GM23338 (cell line): ENCODE measurements at regions not wholly inside any gene's neighbourhood (a gene's known extent, or its start where the extent isn't known, plus 50 kb on each side); places are given as distances from the start of the nearest gene placed in this dataset.
A peak's percentile ranks its signal among the peaks of the same experiment; 100 is the strongest.

Source experiments
- ATAC-seq: fragments of 200-7000 bp; cut with Tn5 transposase; 3 replicates; pipeline ENCODE4 v1.9.1; 2020
- DNase-seq: peaks from one replicate; pipeline ENCODE4 v3.0.0-alpha.2; 2015; ENCODE audit warnings: low spot score
- H2AFZ ChIP-seq: fragments of 200-600 bp; sonication (generic); 2 replicates; pipeline ENCODE4 v1.8.0; 2016; ENCODE audit warnings: antibody characterized with exemption, mild to moderate bottlenecking, moderate library complexity
- H3F3A ChIP-seq: fragments of 200-600 bp; sonication (generic); replicated peaks from 2 replicates; pipeline ENCODE4 v1.8.0; 2017; ENCODE audit warnings: antibody characterized with exemption, mixed run types, low read depth
- H3K27ac ChIP-seq: fragments of 200-600 bp; sonication (generic); 2 replicates; pipeline ENCODE4 v1.6.1; 2016; ENCODE audit warnings: low read depth
- H3K27me3 ChIP-seq: fragments of 200-600 bp; sonication (generic); 2 replicates; pipeline ENCODE4 v1.8.0; 2016; ENCODE audit warnings: mild to moderate bottlenecking, mixed run types, moderate library complexity; ENCODE audit not compliant: insufficient read depth
- H3K36me3 ChIP-seq: fragments of 200-600 bp; sonication (generic); 2 replicates; pipeline ENCODE4 v1.8.0; 2016; ENCODE audit warnings: mild to moderate bottlenecking; ENCODE audit not compliant: insufficient read depth
- H3K4me1 ChIP-seq: fragments of 200-600 bp; sonication (generic); 2 replicates; pipeline ENCODE4 v1.8.0; 2016; ENCODE audit warnings: mild to moderate bottlenecking, moderate library complexity; ENCODE audit not compliant: insufficient read depth
- H3K4me2 ChIP-seq: fragments of 200-600 bp; sonication (generic); 2 replicates; pipeline ENCODE4 v1.7.1; 2017; ENCODE audit warnings: mixed run types
- H3K4me3 ChIP-seq: fragments of 200-600 bp; sonication (generic); 2 replicates; pipeline ENCODE4 v1.6.1; 2016; ENCODE audit warnings: mixed run types
- H3K79me2 ChIP-seq: fragments of 200-600 bp; sonication (generic); replicated peaks from 2 replicates; pipeline ENCODE4 v1.8.0; 2017; ENCODE audit warnings: mild to moderate bottlenecking; ENCODE audit not compliant: insufficient read depth
- H3K9me2 ChIP-seq: fragments of 200-600 bp; sonication (generic); 2 replicates; pipeline ENCODE4 v1.8.0; 2017; ENCODE audit not compliant: insufficient read depth
- H4K20me1 ChIP-seq: fragments of 200-600 bp; sonication (generic); replicated peaks from 2 replicates; pipeline ENCODE4 v1.8.0; 2017; ENCODE audit warnings: mild to moderate bottlenecking; ENCODE audit not compliant: insufficient read depth
- H3K27ac Mint-ChIP-seq: 2 replicates; pipeline ENCODE4 v1.8.0; 2020; ENCODE audit warnings: inconsistent platforms, mild to moderate bottlenecking, moderate library complexity, mixed read lengths
- H3K27me3 Mint-ChIP-seq: 3 replicates; pipeline ENCODE4 v1.8.0; 2022; ENCODE audit warnings: low read depth, mild to moderate bottlenecking, moderate library complexity, mixed read lengths, inconsistent platforms; ENCODE audit not compliant: insufficient read depth, poor library complexity
- H3K36me3 Mint-ChIP-seq: 3 replicates; pipeline ENCODE4 v1.8.0; 2021; ENCODE audit warnings: low read depth, mild to moderate bottlenecking, inconsistent platforms, moderate library complexity, mixed read lengths
- H3K4me1 Mint-ChIP-seq: 3 replicates; pipeline ENCODE4 v1.8.0; 2020; ENCODE audit warnings: mild to moderate bottlenecking, inconsistent platforms, mixed read lengths
- H3K4me3 Mint-ChIP-seq: 3 replicates; pipeline ENCODE4 v1.8.0; 2021; ENCODE audit warnings: moderate library complexity, mild to moderate bottlenecking, inconsistent platforms, mixed read lengths
- H3K9me3 Mint-ChIP-seq: 3 replicates; pipeline ENCODE4 v1.8.0; 2020; ENCODE audit warnings: moderate library complexity, mild to moderate bottlenecking, inconsistent platforms, mixed read lengths
- CREB1 ChIP-seq: fragments of 250-450 bp; sonication (Bioruptor Pico); IDR thresholded peaks from 2 replicates; pipeline ENCODE4 v1.5.0; 2020; ENCODE audit warnings: low read depth, mild to moderate bottlenecking, moderate library complexity
- CTCF ChIP-seq, 2 experiments: fragments of 200-600 bp in 1 of 2; sonication (generic) in 1 of 2; conservative IDR thresholded peaks; 2 replicates each; pipeline versions ENCODE4 v1.5.1 to v1.6.1; 2016 to 2017; ENCODE audit warnings: antibody characterized with exemption in 2 of 2, low read depth in 2 of 2, mild to moderate bottlenecking in 2 of 2, moderate library complexity in 1 of 2
- EZH2 ChIP-seq: fragments of 200-600 bp; sonication (generic); IDR thresholded peaks from one replicate; pipeline ENCODE4 v1.8.0; 2017; ENCODE audit warnings: antibody characterized with exemption, mild to moderate bottlenecking, low read depth; ENCODE audit not compliant: unreplicated experiment
- EZH2phosphoT487 ChIP-seq: fragments of 200-600 bp; sonication (generic); IDR thresholded peaks from one replicate; pipeline ENCODE4 v1.8.1; 2018; ENCODE audit warnings: antibody characterized with exemption; ENCODE audit not compliant: unreplicated experiment
- JUNB ChIP-seq: IDR thresholded peaks from one replicate; pipeline ENCODE4 v1.6.1; 2016; ENCODE audit warnings: antibody characterized with exemption; ENCODE audit not compliant: unreplicated experiment
- NANOG ChIP-seq: IDR thresholded peaks from 2 replicates; pipeline ENCODE4 v1.6.1; 2016; ENCODE audit warnings: antibody characterized with exemption, borderline replicate concordance
- REST ChIP-seq: IDR thresholded peaks from one replicate; pipeline ENCODE4 v1.6.1; 2018; ENCODE audit warnings: antibody characterized with exemption; ENCODE audit not compliant: unreplicated experiment
- STAT1 ChIP-seq: IDR thresholded peaks from one replicate; pipeline ENCODE4 v1.6.1; 2016; ENCODE audit warnings: antibody characterized with exemption; ENCODE audit not compliant: unreplicated experiment
- ZNF114 ChIP-seq: fragments of 250-450 bp; sonication (Bioruptor Pico); IDR thresholded peaks from 2 replicates; pipeline ENCODE4 v1.5.0; 2020; ENCODE audit warnings: mild to moderate bottlenecking, moderate library complexity
- ZNF331 ChIP-seq: fragments of 250-450 bp; sonication (Bioruptor Pico); IDR thresholded peaks from 2 replicates; pipeline ENCODE4 v1.5.0; 2020; ENCODE audit warnings: low read depth, mild to moderate bottlenecking, moderate library complexity

- Histone ChIP-seq H3K4me1 (no peaks in the 10 kb centered on the region), H3K36me3 (no peaks in the 10 kb centered on the region), H3K4me2 (no peak overlapping the region), H3F3A (no peaks in the 10 kb centered on the region), H3K9me2 (no peaks in the 10 kb centered on the region), H4K20me1 (no peaks in the 10 kb centered on the region), H3K27me3 (no peaks in the 10 kb centered on the region), H3K4me3 (no peak overlapping the region), H2AFZ (no peak overlapping the region), H3K79me2 (no peaks in the 10 kb centered on the region), H3K27ac (no peak overlapping the region)
- TF ChIP-seq CTCF (conservative IDR thresholded peaks at IDR 0.05; ENCODE audit: low read depth in 2 of 2) (no peak), EZH2phosphoT487 (no peak), JUNB (no peak), ZNF114 (CRISPR knock-in tag) (no peak), EZH2 (no peak), REST (no peak), CREB1 (no peak), STAT1 (no peak), NANOG (no peak)
- H3K27ac Mint-ChIP-seq: no peak overlapping the region
- H3K4me1 Mint-ChIP-seq: no peaks in the 10 kb centered on the region
- no peaks in the 10 kb centered on the region for H3K27me3 Mint-ChIP-seq
- no peaks in the 10 kb centered on the region for H3K36me3 Mint-ChIP-seq
- H3K4me3 Mint-ChIP-seq: no peak overlapping the region
- ATAC-seq: no peak
- H3K9me3 Mint-ChIP-seq: no peaks in the 10 kb centered on the region
- no peak for DNase-seq
These were observed 524.3 kb downstream of the RASEF start for GRCh38 chr9:82538634-82539033.

- no peak overlapping the region for H3K4me2 ChIP-seq
- H3K27me3 ChIP-seq: no peaks in the 10 kb centered on the region
- H3K4me1 ChIP-seq: no peaks in the 10 kb centered on the region
- Mint-ChIP-seq H3K27ac (no peak overlapping the region), H3K9me3 (no peaks in the 10 kb centered on the region; the same call in 2 of the 3 replicates), H3K27me3 (no peaks in the 10 kb centered on the region), H3K36me3 (no peaks in the 10 kb centered on the region), H3K4me3 (no peak overlapping the region), H3K4me1 (no peaks in the 10 kb centered on the region)
- DNase-seq: no peak
- ATAC-seq: no peak
- TF ChIP-seq CTCF (conservative IDR thresholded peaks at IDR 0.05; ENCODE audit: low read depth in 2 of 2): no peak
- TF ChIP-seq EZH2phosphoT487: no peak
- no peak for TF ChIP-seq NANOG
- TF ChIP-seq CREB1: no peak
- TF ChIP-seq ZNF331 (CRISPR knock-in tag): no peak
- TF ChIP-seq EZH2: no peak
- no peaks in the 10 kb centered on the region for H3K36me3 ChIP-seq
- no peaks in the 10 kb centered on the region for H3K9me2 ChIP-seq
- no peaks in the 10 kb centered on the region for H3K79me2 ChIP-seq
- no peak overlapping the region for H3K27ac ChIP-seq
- no peaks in the 10 kb centered on the region for H4K20me1 ChIP-seq
- no peak overlapping the region for H3K4me3 ChIP-seq
- H3F3A ChIP-seq: no peaks in the 10 kb centered on the region
- H2AFZ ChIP-seq: peak overlapping the region; percentile 43; the same call in 1 of the 2 replicates
These were observed 523.8 kb downstream of the RASEF start for GRCh38 chr9:82539146-82539545.
